ENCODE measurements at regions not wholly inside any gene's neighbourhood (a gene's known extent, or its start where the extent isn't known, plus 50 kb on each side); places are given as distances from the start of the nearest gene placed in this dataset.

- TF ChIP-seq SUZ12 (IDR thresholded peaks at IDR 0.05) (no peak), SP1 (IDR thresholded peaks at IDR 0.05) (no peak), L3MBTL2 (conservative IDR thresholded peaks at IDR 0.05) (no peak), HDGF (IDR thresholded peaks at IDR 0.05; ENCODE audit: borderline replicate concordance) (no peak), FOXK2 (IDR thresholded peaks at IDR 0.05) (no peak), LEF1 (IDR thresholded peaks at IDR 0.05; ENCODE audit: borderline replicate concordance) (no peak), NFRKB (IDR thresholded peaks at IDR 0.05) (no peak), PKNOX1 (IDR thresholded peaks at IDR 0.05) (no peak), FOXM1 (IDR thresholded peaks at IDR 0.05; ENCODE audit: borderline replicate concordance) (no peak), FOXA1 (IDR thresholded peaks at IDR 0.05) (no peak)
- POLR2A ChIA-PET, result interaction anchor here (0.9 kb wide), 1 partner anchor 29 kb away, joined by 3 read pairs; no protein-coding TSS in a partner anchor
- DNase-seq (ENCODE audit: extremely low spot score), result no peak
- CTCF ChIA-PET, result no interaction called here
Observed at GRCh38 chr6:45743028-45743615, 272.5 kb downstream of the CLIC5 start.

GRCh38 chr6:45742591-45742990 lies 273.1 kb downstream of the CLIC5 start:
- CTCF ChIA-PET, result interaction anchor here (0.6 kb wide), 1 partner anchor 28 kb away, joined by 3 read pairs; no protein-coding TSS in a partner anchor
- no peak for DNase-seq (ENCODE audit: extremely low spot score)
- no peak for TF ChIP-seq BHLHE40 (IDR thresholded peaks at IDR 0.05; ENCODE audit: borderline replicate concordance)
- no peak for TF ChIP-seq NFRKB (IDR thresholded peaks at IDR 0.05)
- no peak for TF ChIP-seq ARNT (IDR thresholded peaks at IDR 0.05)
- no peak for TF ChIP-seq SUZ12 (IDR thresholded peaks at IDR 0.05)
- TF ChIP-seq FOXK2 (IDR thresholded peaks at IDR 0.05), result no peak
- no peak for TF ChIP-seq ELF4 (IDR thresholded peaks at IDR 0.05)
- POLR2A ChIA-PET, result interaction anchor here (0.9 kb wide), 1 partner anchor 30 kb away, joined by 3 read pairs; no protein-coding TSS in a partner anchor

- TF ChIP-seq ELF4 (IDR thresholded peaks at IDR 0.05) (no peak), FOXA1 (IDR thresholded peaks at IDR 0.05) (no peak), PKNOX1 (IDR thresholded peaks at IDR 0.05) (peak; percentile 56; the same call in 1 of the 2 replicates)
- DNase-seq (ENCODE audit: extremely low spot score), result no peak
- CTCF ChIA-PET, result interaction anchor here (0.6 kb wide), 1 partner anchor 27 kb away, joined by 3 read pairs; no protein-coding TSS in a partner anchor
- POLR2A ChIA-PET, result no interaction called here
Observed at GRCh38 chr6:45741437-45742171, 274.1 kb downstream of the CLIC5 start.

DNA sequence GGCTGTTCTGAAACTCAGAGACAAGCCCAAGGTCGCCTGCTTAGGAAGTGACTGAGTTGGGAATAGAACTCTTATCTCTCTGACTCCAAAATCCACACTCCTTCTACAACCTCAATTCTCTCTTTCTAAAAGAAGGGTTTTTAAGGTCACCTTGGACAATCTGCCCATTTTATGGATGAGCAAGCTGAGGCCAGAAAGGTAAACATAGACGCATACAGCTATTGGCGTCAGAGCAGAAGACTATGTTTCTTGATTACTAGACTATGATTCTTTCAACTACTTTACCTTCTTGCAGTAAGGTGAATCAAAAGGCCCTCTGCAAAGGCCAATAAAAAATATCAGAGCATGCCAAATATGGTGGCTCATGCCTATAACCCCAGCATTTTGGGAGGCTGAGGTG lies 276.6 kb downstream of the CLIC5 start:
- ChIA-PET CTCF (no interaction called here), POLR2A (no interaction called here)
- DNase-seq (ENCODE audit: extremely low spot score), result no peak
- TF ChIP-seq CTBP1 (IDR thresholded peaks at IDR 0.05; ENCODE audit: borderline replicate concordance), result no peak
- no peak for TF ChIP-seq BHLHE40 (IDR thresholded peaks at IDR 0.05; ENCODE audit: borderline replicate concordance)
- TF ChIP-seq SUZ12 (IDR thresholded peaks at IDR 0.05), result no peak
- no peak for TF ChIP-seq FOXK2 (IDR thresholded peaks at IDR 0.05)
- TF ChIP-seq NFRKB (IDR thresholded peaks at IDR 0.05), result no peak
- no peak for TF ChIP-seq LEF1 (IDR thresholded peaks at IDR 0.05; ENCODE audit: borderline replicate concordance)
- no peak for TF ChIP-seq PKNOX1 (IDR thresholded peaks at IDR 0.05)
- TF ChIP-seq ARNT (IDR thresholded peaks at IDR 0.05), result no peak
- no peak for TF ChIP-seq TARDBP (IDR thresholded peaks at IDR 0.05)
- no peak for TF ChIP-seq L3MBTL2 (conservative IDR thresholded peaks at IDR 0.05)
- no peak for TF ChIP-seq FOXA1 (IDR thresholded peaks at IDR 0.05)
- TF ChIP-seq ZNF384 (IDR thresholded peaks at IDR 0.05), result no peak
- TF ChIP-seq HDGF (IDR thresholded peaks at IDR 0.05; ENCODE audit: borderline replicate concordance), result no peak
- TF ChIP-seq SP1 (IDR thresholded peaks at IDR 0.05), result no peak
- no peak for TF ChIP-seq ELF4 (IDR thresholded peaks at IDR 0.05)
- TF ChIP-seq FOXM1 (IDR thresholded peaks at IDR 0.05; ENCODE audit: borderline replicate concordance), result no peak

- POLR2A ChIA-PET, result no interaction called here
- DNase-seq (ENCODE audit: extremely low spot score), result no peak
- no peak for TF ChIP-seq L3MBTL2 (conservative IDR thresholded peaks at IDR 0.05)
- CTCF ChIA-PET, result no interaction called here
Observed at GRCh38 chr6:45738057-45738455, 277.6 kb downstream of the CLIC5 start.

GRCh38 chr6:45737331-45738056 lies 278.2 kb downstream of the CLIC5 start:
- CTCF ChIA-PET, result no interaction called here
- no peak for DNase-seq (ENCODE audit: extremely low spot score)
- TF ChIP-seq NFRKB (IDR thresholded peaks at IDR 0.05), result no peak
- no peak for TF ChIP-seq FOXM1 (IDR thresholded peaks at IDR 0.05; ENCODE audit: borderline replicate concordance)
- no peak for TF ChIP-seq BHLHE40 (IDR thresholded peaks at IDR 0.05; ENCODE audit: borderline replicate concordance)
- TF ChIP-seq SP1 (IDR thresholded peaks at IDR 0.05), result no peak
- no peak for TF ChIP-seq ARNT (IDR thresholded peaks at IDR 0.05)
- TF ChIP-seq LEF1 (IDR thresholded peaks at IDR 0.05; ENCODE audit: borderline replicate concordance), result no peak
- TF ChIP-seq HDGF (IDR thresholded peaks at IDR 0.05; ENCODE audit: borderline replicate concordance), result no peak
- TF ChIP-seq FOXK2 (IDR thresholded peaks at IDR 0.05), result no peak
- TF ChIP-seq L3MBTL2 (conservative IDR thresholded peaks at IDR 0.05), result no peak
- TF ChIP-seq FOXA1 (IDR thresholded peaks at IDR 0.05), result no peak
- TF ChIP-seq CTBP1 (IDR thresholded peaks at IDR 0.05; ENCODE audit: borderline replicate concordance), result no peak
- TF ChIP-seq TARDBP (IDR thresholded peaks at IDR 0.05), result no peak
- no peak for TF ChIP-seq PKNOX1 (IDR thresholded peaks at IDR 0.05)
- TF ChIP-seq ELF4 (IDR thresholded peaks at IDR 0.05), result no peak
- no peak for TF ChIP-seq SUZ12 (IDR thresholded peaks at IDR 0.05)
- POLR2A ChIA-PET, result no interaction called here
